C4-2B (cell line): ENCODE measurements at regions not wholly inside any gene's neighbourhood (a gene's known extent, or its start where the extent isn't known, plus 50 kb on each side); places are given as distances from the start of the nearest gene placed in this dataset.

Source experiments
- ZFX ChIP-seq: fragments of 450-650 bp; IDR thresholded peaks from 2 replicates; pipeline ENCODE4 v1.6.1; 2017
- TF ChIP-seq, protein P1 (sequence below): fragments of 450-650 bp; conservative IDR thresholded peaks from 2 replicates; pipeline ENCODE4 v1.5.1; 2017; ENCODE audit warnings: mild to moderate bottlenecking

DNA sequence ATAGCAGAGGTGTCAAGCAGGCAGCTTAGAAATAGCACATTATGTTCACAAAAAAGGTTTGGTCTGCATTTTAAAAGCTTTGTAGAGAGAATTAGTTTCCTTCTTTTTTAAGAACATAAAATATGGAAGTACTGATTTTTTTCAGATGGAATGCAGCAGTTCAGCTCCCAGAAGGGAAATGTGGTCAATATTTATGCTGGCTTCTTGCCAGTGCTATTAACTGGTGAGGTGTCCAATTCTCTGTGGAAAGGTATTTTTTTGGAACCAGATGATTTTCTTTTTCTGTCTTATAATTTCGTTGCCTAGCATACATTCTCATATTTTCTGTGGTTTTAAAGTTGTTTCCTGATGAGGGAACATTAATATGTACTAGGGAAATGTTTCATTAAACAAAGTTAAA is 211.4 kb upstream of the ZNF385D start:
- TF ChIP-seq, protein P1, sequence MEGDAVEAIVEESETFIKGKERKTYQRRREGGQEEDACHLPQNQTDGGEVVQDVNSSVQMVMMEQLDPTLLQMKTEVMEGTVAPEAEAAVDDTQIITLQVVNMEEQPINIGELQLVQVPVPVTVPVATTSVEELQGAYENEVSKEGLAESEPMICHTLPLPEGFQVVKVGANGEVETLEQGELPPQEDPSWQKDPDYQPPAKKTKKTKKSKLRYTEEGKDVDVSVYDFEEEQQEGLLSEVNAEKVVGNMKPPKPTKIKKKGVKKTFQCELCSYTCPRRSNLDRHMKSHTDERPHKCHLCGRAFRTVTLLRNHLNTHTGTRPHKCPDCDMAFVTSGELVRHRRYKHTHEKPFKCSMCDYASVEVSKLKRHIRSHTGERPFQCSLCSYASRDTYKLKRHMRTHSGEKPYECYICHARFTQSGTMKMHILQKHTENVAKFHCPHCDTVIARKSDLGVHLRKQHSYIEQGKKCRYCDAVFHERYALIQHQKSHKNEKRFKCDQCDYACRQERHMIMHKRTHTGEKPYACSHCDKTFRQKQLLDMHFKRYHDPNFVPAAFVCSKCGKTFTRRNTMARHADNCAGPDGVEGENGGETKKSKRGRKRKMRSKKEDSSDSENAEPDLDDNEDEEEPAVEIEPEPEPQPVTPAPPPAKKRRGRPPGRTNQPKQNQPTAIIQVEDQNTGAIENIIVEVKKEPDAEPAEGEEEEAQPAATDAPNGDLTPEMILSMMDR: no peak
- no peak for TF ChIP-seq ZFX
